H9 (cell line): ENCODE measurements at regions not wholly inside any gene's neighbourhood (a gene's known extent, or its start where the extent isn't known, plus 50 kb on each side); places are given as distances from the start of the nearest gene placed in this dataset.
"Not testable (repeated sequence)": the region's sequence is repeated elsewhere in the genome, so short reads cannot be mapped to it uniquely, and the experiment has no call there.

Source experiments
- DNase-seq: peaks from one replicate; pipeline ENCODE4 v3.0.0-alpha.2; 2017
- H2AFZ ChIP-seq: one replicate; pipeline ENCODE4 v1.6.1; 2013; ENCODE audit warnings: mild to moderate bottlenecking, low read length, control low read depth, moderate library complexity
- H2AK5ac ChIP-seq: 2 replicates; pipeline ENCODE4 v1.6.1; 2013; ENCODE audit warnings: low read length, control low read depth, mixed read lengths; ENCODE audit not compliant: insufficient read length
- H2BK120ac ChIP-seq: one replicate; pipeline ENCODE4 v1.6.1; 2013; ENCODE audit warnings: low read depth, mild to moderate bottlenecking, low read length, control low read depth, inconsistent platforms; ENCODE audit not compliant: poor library complexity, severe bottlenecking
- H2BK12ac ChIP-seq: 2 replicates; pipeline ENCODE4 v1.6.1; 2013; ENCODE audit warnings: low read length, control low read depth, mixed read lengths, low read depth; ENCODE audit not compliant: insufficient read length
- H2BK15ac ChIP-seq: 2 replicates; pipeline ENCODE4 v1.6.1; 2013; ENCODE audit warnings: low read depth, low read length, control low read depth
- H2BK20ac ChIP-seq: one replicate; pipeline ENCODE4 v1.6.1; 2013; ENCODE audit warnings: low read depth, mild to moderate bottlenecking, low read length, control low read depth, inconsistent platforms; ENCODE audit not compliant: poor library complexity, severe bottlenecking
- H2BK5ac ChIP-seq: 2 replicates; pipeline ENCODE4 v1.6.1; 2013; ENCODE audit warnings: low read length, control low read depth, mixed read lengths; ENCODE audit not compliant: insufficient read length
- H3K14ac ChIP-seq: 2 replicates; pipeline ENCODE4 v1.6.1; 2013; ENCODE audit warnings: low read length, control low read depth; ENCODE audit not compliant: insufficient read depth
- H3K18ac ChIP-seq: 2 replicates; pipeline ENCODE4 v1.6.1; 2013; ENCODE audit warnings: low read depth, mild to moderate bottlenecking, mixed read lengths, low read length, control low read depth; ENCODE audit not compliant: insufficient read length
- H3K23ac ChIP-seq: 2 replicates; pipeline ENCODE4 v1.6.1; 2013; ENCODE audit warnings: low read length, control low read depth, mixed read lengths, low read depth; ENCODE audit not compliant: insufficient read length
- H3K23me2 ChIP-seq: 2 replicates; pipeline ENCODE4 v1.6.1; 2013; ENCODE audit warnings: low read depth, mild to moderate bottlenecking, mixed read lengths, low read length, control low read depth; ENCODE audit not compliant: insufficient read length, poor library complexity, severe bottlenecking
- H3K27ac ChIP-seq: 2 replicates; pipeline ENCODE4 v1.5.1; 2013; ENCODE audit warnings: low read length, control low read depth, mixed read lengths, low read depth; ENCODE audit not compliant: insufficient read length
- H3K27me3 ChIP-seq: 2 replicates; pipeline ENCODE4 v1.6.1; 2013; ENCODE audit warnings: low read length, control low read depth, inconsistent platforms; ENCODE audit not compliant: insufficient read depth
- H3K4ac ChIP-seq: 2 replicates; pipeline ENCODE4 v1.6.1; 2013; ENCODE audit warnings: low read depth, mild to moderate bottlenecking, control low read depth, inconsistent platforms, low read length, moderate library complexity
- H3K4me1 ChIP-seq: 2 replicates; pipeline ENCODE4 v1.6.1; 2013; ENCODE audit warnings: low read length, control low read depth, inconsistent platforms; ENCODE audit not compliant: insufficient read depth
- H3K4me2 ChIP-seq: 2 replicates; pipeline ENCODE4 v1.6.1; 2013; ENCODE audit warnings: low read length, control low read depth, mixed read lengths; ENCODE audit not compliant: insufficient read length, insufficient read depth
- H3K56ac ChIP-seq: 2 replicates; pipeline ENCODE4 v1.6.1; 2013; ENCODE audit warnings: low read depth, mild to moderate bottlenecking, mixed read lengths, low read length, control low read depth; ENCODE audit not compliant: insufficient read length
- H3K79me1 ChIP-seq: 2 replicates; pipeline ENCODE4 v1.6.1; 2013; ENCODE audit warnings: low read depth, mild to moderate bottlenecking, moderate library complexity, low read length, control low read depth, inconsistent platforms; ENCODE audit not compliant: insufficient read depth, poor library complexity, severe bottlenecking
- H3K79me2 ChIP-seq: 2 replicates; pipeline ENCODE4 v1.6.1; 2013; ENCODE audit warnings: low read length, control low read depth, inconsistent platforms; ENCODE audit not compliant: insufficient read depth
- H3K9ac ChIP-seq: 2 replicates; pipeline ENCODE4 v1.6.1; 2013; ENCODE audit warnings: low read length, control low read depth, mixed read lengths; ENCODE audit not compliant: insufficient read length; ENCODE audit errors: extremely low read depth
- H3K9me3 ChIP-seq: one replicate; pipeline ENCODE4 v1.6.1; 2013; ENCODE audit warnings: low read depth, low read length, inconsistent platforms; ENCODE audit not compliant: control insufficient read depth
- H3T11ph ChIP-seq: one replicate; pipeline ENCODE4 v1.6.1; 2013; ENCODE audit warnings: mild to moderate bottlenecking, low read length, control low read depth, inconsistent platforms
- H4K20me1 ChIP-seq: one replicate; pipeline ENCODE4 v1.6.1; 2013; ENCODE audit not compliant: control insufficient read depth, insufficient read length, insufficient read depth
- H4K5ac ChIP-seq: 2 replicates; pipeline ENCODE4 v1.6.1; 2013; ENCODE audit warnings: low read depth, mild to moderate bottlenecking, mixed read lengths, low read length, control low read depth; ENCODE audit not compliant: insufficient read length
- H4K8ac ChIP-seq: replicated peaks from 2 replicates; pipeline ENCODE4 v1.6.1; 2013; ENCODE audit warnings: low read length, control low read depth, mixed read lengths, low read depth; ENCODE audit not compliant: insufficient read length
- H4K91ac ChIP-seq: 2 replicates; pipeline ENCODE4 v1.6.1; 2013; ENCODE audit warnings: low read depth, mild to moderate bottlenecking, moderate library complexity, mixed read lengths, low read length, control low read depth; ENCODE audit not compliant: insufficient read length
- H3K27ac Mint-ChIP-seq, 3 experiments: 2 replicates in 2 of 3; 3 replicates in 1 of 3; pipeline ENCODE4 v1.8.0; 2020 to 2021; ENCODE audit warnings: mixed read lengths in 3 of 3, mild to moderate bottlenecking in 1 of 3, moderate library complexity in 1 of 3
- H3K27me3 Mint-ChIP-seq: 2 replicates; pipeline ENCODE4 v1.8.0; 2021; ENCODE audit warnings: low read depth, mild to moderate bottlenecking, moderate library complexity, mixed read lengths
- H3K36me3 Mint-ChIP-seq, 3 experiments: 2 replicates in 2 of 3; 3 replicates in 1 of 3; pipeline ENCODE4 v1.8.0; 2020 to 2021; ENCODE audit warnings: low read depth in 3 of 3, mixed read lengths in 3 of 3; ENCODE audit not compliant: insufficient read depth in 1 of 3
- H3K4me1 Mint-ChIP-seq, 2 experiments: 2 replicates each; pipeline ENCODE4 v1.8.0; 2020; ENCODE audit warnings: mixed read lengths in 2 of 2
- H3K4me3 Mint-ChIP-seq, 2 experiments: 2 replicates in 1 of 2; 3 replicates in 1 of 2; pipeline ENCODE4 v1.8.0; 2020 to 2021; ENCODE audit warnings: mild to moderate bottlenecking in 2 of 2, mixed read lengths in 2 of 2, moderate library complexity in 1 of 2
- H3K9me3 Mint-ChIP-seq, 2 experiments: 2 replicates in 1 of 2; 3 replicates in 1 of 2; pipeline ENCODE4 v1.8.0; 2020; ENCODE audit warnings: mild to moderate bottlenecking in 2 of 2, mixed read lengths in 2 of 2, moderate library complexity in 1 of 2
- WGBS: extraction: QIAGEN DNeasy Blood & Tissue Kit; methylation state at CpG from one replicate; pipeline ENCODE4 v1.1.7; 2013; ENCODE audit warnings: missing lambda C conversion rate, low lambda C conversion rate, mixed read lengths; ENCODE audit not compliant: insufficient read length; ENCODE audit errors: extremely low coverage; 5-methylcytosine and 5-hydroxymethylcytosine counted together

DNA sequence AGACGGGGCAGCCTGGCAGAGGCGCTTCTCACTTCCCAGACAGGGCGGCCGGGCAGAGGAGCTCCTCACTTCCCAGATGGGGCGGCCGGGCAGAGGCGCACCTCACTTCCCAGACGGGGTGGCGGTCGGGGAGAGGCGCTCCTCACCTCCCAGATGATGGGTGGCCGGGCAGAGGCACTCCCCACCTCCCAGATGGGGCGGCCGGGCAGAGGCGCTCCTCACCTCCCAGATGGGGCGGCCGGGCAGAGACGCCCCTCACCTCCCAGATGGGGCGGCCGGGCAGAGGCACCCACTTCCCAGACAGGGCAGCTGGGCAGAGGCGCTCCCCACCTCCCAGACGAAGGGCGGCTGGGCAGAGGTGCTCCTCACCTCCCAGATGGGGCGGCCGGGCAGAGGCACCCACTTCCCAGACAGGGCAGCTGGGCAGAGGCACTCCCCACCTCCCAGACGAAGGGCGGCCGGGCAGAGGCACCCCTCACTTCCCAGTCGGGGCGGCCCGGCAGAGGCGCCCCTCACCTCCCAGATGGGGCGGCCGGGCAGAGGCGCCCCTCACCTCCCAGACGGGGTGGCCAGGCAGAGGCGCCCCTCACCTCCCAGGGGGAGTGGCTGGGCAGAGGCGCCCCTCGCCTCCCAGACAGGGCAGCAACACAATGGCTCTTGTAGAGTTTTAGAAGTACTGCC is 258.8 kb downstream of the HAPSTR1 start:
- H3K56ac ChIP-seq, H3T11ph ChIP-seq, H2BK15ac ChIP-seq, H3K4me3 Mint-ChIP-seq, H3K23me2 ChIP-seq, H2BK12ac ChIP-seq, H3K4me2 ChIP-seq, H3K79me1 ChIP-seq, H2AK5ac ChIP-seq, H3K27me3 ChIP-seq, H3K4ac ChIP-seq, H2AFZ ChIP-seq, H4K8ac ChIP-seq, H4K20me1 ChIP-seq, H3K23ac ChIP-seq, H3K9ac ChIP-seq, H4K91ac ChIP-seq, H2BK5ac ChIP-seq, H3K9me3 ChIP-seq, H2BK20ac ChIP-seq, H3K4me1 Mint-ChIP-seq, H3K27ac Mint-ChIP-seq, H3K27me3 Mint-ChIP-seq, H3K14ac ChIP-seq, H3K27ac ChIP-seq, H3K4me1 ChIP-seq, H3K18ac ChIP-seq, H4K5ac ChIP-seq, H2BK120ac ChIP-seq, H3K79me2 ChIP-seq: not testable (repeated sequence)
- DNase-seq, result peak; percentile 8
- Mint-ChIP-seq H3K36me3 (peaks cover 2 to 22% (median 12%) of the 10 kb centered on the region in 3 experiments; a peak in 6 of 7 replicates), H3K9me3 (peaks cover 24% of the 10 kb centered on the region in 2 experiments)
- no CpG with 5 or more reads among the region's 39 CpGs for WGBS
